ENCODE measurements at regions not wholly inside any gene's neighbourhood (a gene's known extent, or its start where the extent isn't known, plus 50 kb on each side); places are given as distances from the start of the nearest gene placed in this dataset.
"Not testable (repeated sequence)": the region's sequence is repeated elsewhere in the genome, so short reads cannot be mapped to it uniquely, and the experiment has no call there.

- DNase-seq: not testable (repeated sequence)
Measured at GRCh38 chr16:32884556-32884955, 208.6 kb upstream of the TP53TG3 start.

DNA sequence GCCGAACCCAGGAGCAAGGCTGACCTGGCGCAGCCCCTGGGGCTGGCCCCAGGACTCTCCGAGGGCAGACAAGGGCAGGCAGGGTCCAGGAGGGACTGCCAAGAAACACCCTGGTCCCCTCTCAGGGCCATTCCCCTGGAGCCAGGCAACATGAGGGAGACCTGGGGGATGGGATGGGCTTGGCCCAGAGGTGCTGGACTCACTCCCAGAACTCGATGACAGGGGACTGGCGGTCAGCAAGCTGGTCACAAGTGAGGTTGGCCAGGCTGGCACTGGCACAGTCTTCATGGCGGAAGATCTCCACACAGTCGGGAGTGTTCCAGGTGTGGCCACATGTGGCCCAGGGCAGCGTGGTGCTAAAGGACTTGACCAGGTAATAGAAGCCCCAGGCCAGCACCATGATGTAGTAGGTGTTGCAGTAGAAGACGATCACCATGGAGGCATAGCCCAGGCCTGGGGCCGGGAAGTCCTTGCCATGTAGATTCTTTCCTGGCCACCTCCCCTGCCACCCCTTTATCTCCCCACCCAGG lies 206.4 kb upstream of the TP53TG3 start:
- DNase-seq; intact Hi-C loops (cut with DNase I); H3K27ac ChIP-seq; H3K4me3 ChIP-seq; H3K4me1 ChIP-seq; H3K27me3 ChIP-seq; H3K9me3 ChIP-seq; ATAC-seq; H3K36me3 ChIP-seq (replicated peaks in 1 of 2; ENCODE audit: insufficient read depth in 1 of 2, low read depth in 2 of 2): not testable (repeated sequence)
- 57% methylated on average over 3 of the region's 10 CpGs; no CpG with 5 or more reads in 1 of the 2 donors for WGBS, 2 donors

More at GRCh38 chr16:32884556-32884955, 208.6 kb upstream of the TP53TG3 start:
- H3K27me3 ChIP-seq; H3K36me3 ChIP-seq (replicated peaks in 1 of 2; ENCODE audit: insufficient read depth in 1 of 2, low read depth in 2 of 2); intact Hi-C loops (cut with DNase I); H3K4me1 ChIP-seq; H3K27ac ChIP-seq; H3K4me3 ChIP-seq; H3K9me3 ChIP-seq; ATAC-seq: not testable (repeated sequence)
- 93% methylated on average over 3 of the region's 22 CpGs; no CpG with 5 or more reads in 1 of the 2 donors for WGBS, 2 donors

- H3K27ac ChIP-seq; H3K4me3 ChIP-seq; H3K4me1 ChIP-seq; ATAC-seq; H3K27me3 ChIP-seq; DNase-seq; H3K36me3 ChIP-seq (replicated peaks in 1 of 2; ENCODE audit: insufficient read depth in 1 of 2, low read depth in 2 of 2); intact Hi-C loops (cut with DNase I); H3K9me3 ChIP-seq: not testable (repeated sequence)
- WGBS, 2 donors: no CpG with 5 or more reads among the region's 3 CpGs
Measured at GRCh38 chr16:32881631-32882030, 205.7 kb upstream of the TP53TG3 start.

DNA sequence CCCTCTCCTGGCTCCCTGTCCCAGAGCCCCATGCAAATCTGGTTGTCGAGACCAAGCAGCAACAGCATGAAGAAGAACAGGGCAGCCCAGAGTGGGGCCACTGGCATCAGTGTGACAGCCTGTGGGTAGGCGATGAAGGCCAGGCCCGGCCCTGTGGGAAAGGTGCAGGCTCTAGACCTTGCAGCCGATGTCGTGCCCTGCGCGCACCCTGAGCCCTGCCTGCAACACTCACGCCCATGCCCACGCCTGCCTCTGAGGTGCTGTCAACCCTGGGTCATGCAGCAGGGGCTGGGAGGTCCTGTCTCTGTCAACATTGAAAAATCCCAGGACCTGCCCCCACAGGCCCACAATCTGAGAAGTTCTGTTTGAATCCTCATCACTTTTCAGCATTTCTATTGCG lies 204.0 kb upstream of the TP53TG3 start:
- H3K36me3 ChIP-seq (replicated peaks in 1 of 2; ENCODE audit: insufficient read depth in 1 of 2, low read depth in 2 of 2); DNase-seq; ATAC-seq; H3K27me3 ChIP-seq; H3K4me3 ChIP-seq; H3K27ac ChIP-seq; H3K4me1 ChIP-seq; H3K9me3 ChIP-seq; intact Hi-C loops (cut with DNase I): not testable (repeated sequence)
- 80% methylated on average over 8 of the region's 10 CpGs; no CpG with 5 or more reads in 1 of the 2 donors for WGBS, 2 donors

DNA sequence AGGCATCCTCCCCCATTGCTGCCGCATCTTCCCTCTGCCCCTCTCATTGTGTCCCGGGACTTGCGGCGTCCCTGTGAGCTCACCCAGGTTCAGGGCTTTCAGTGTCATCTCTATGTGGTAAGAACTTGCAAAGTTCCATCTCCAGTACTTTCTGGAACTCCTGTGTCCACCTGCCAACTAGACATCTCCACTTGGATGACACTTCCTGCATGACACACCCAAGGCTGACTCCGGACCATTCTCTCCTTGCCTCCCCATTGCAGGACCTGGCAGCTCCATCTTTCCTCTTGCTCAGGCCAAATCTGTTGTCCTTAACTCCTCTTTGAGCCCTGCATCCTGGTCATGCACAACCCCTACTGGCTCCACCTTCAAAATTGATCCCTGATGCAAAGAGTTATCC lies 200.8 kb upstream of the TP53TG3 start:
- H3K27ac ChIP-seq; H3K4me1 ChIP-seq; intact Hi-C loops (cut with DNase I); H3K27me3 ChIP-seq; H3K36me3 ChIP-seq (replicated peaks in 1 of 2; ENCODE audit: insufficient read depth in 1 of 2, low read depth in 2 of 2); H3K4me3 ChIP-seq; DNase-seq; H3K9me3 ChIP-seq; ATAC-seq: not testable (repeated sequence)
- WGBS, 2 donors: no CpG with 5 or more reads among the region's 5 CpGs

DNA sequence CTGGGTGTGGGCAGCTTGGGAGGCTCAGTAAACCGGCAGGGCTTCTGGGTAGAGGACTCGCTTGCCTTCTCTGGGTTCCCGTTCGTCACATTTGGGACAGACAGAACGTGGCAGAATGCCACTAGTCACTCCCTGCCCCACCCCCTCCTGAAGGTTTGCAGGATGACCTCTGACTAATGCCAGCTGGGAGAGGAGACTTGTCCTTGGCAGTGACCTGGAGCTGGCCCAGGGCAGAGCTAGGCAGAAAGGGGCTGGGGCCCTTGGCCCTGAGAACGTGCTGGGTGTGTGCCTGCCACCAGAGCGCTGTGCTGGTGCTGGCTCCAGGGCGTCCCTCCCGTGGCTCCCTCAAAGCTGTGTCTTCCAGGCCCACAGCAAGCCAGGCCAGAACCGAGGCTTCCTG lies 197.8 kb upstream of the TP53TG3 start:
- H3K27ac ChIP-seq; intact Hi-C loops (cut with DNase I); H3K4me1 ChIP-seq; H3K36me3 ChIP-seq (replicated peaks in 1 of 2; ENCODE audit: insufficient read depth in 1 of 2, low read depth in 2 of 2); H3K4me3 ChIP-seq; ATAC-seq; H3K9me3 ChIP-seq; H3K27me3 ChIP-seq; DNase-seq: not testable (repeated sequence)
- WGBS, 2 donors: no CpG with 5 or more reads among the region's 10 CpGs

DNA sequence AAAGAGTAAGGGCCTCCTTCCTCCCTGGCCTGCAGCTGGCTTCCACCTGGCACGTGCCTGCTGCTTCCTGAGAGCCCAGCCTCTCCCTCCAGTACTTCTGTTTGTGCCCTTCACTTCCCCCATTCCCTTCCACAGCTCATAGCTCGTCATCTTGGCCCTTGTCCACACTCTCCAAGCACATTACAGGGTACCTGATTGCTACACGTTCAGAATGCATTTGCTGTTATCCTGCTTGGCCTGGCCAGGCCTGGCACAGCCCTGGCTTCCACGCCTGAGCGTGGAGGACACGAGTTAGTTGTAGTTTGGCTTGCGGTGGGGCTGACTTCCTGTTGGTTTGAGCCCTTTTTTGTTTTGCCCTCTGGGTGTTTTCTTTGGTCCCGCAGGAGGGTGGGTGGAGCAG lies 197.2 kb upstream of the TP53TG3 start:
- H3K27ac ChIP-seq; H3K36me3 ChIP-seq (replicated peaks in 1 of 2; ENCODE audit: insufficient read depth in 1 of 2, low read depth in 2 of 2); H3K4me1 ChIP-seq; ATAC-seq; DNase-seq; H3K27me3 ChIP-seq; intact Hi-C loops (cut with DNase I); H3K4me3 ChIP-seq; H3K9me3 ChIP-seq: not testable (repeated sequence)
- WGBS, 2 donors: no CpG with 5 or more reads among the region's 8 CpGs

GRCh38 chr16:32870628-32871027 lies 194.7 kb upstream of the TP53TG3 start:
- DNase-seq; H3K27me3 ChIP-seq; H3K36me3 ChIP-seq (replicated peaks in 1 of 2; ENCODE audit: insufficient read depth in 1 of 2, low read depth in 2 of 2); H3K4me1 ChIP-seq; H3K4me3 ChIP-seq; H3K9me3 ChIP-seq; H3K27ac ChIP-seq; intact Hi-C loops (cut with DNase I); ATAC-seq: not testable (repeated sequence)
- WGBS, 2 donors: no CpG with 5 or more reads among the region's 17 CpGs

GRCh38 chr16:32868334-32868733 lies 192.4 kb upstream of the TP53TG3 start:
- H3K27me3 ChIP-seq; intact Hi-C loops (cut with DNase I); H3K9me3 ChIP-seq; H3K36me3 ChIP-seq (replicated peaks in 1 of 2; ENCODE audit: insufficient read depth in 1 of 2, low read depth in 2 of 2); DNase-seq; H3K4me1 ChIP-seq; H3K27ac ChIP-seq; ATAC-seq; H3K4me3 ChIP-seq: not testable (repeated sequence)
- 68% methylated on average over 6 of the region's 8 CpGs; no CpG with 5 or more reads in 1 of the 2 donors for WGBS, 2 donors

DNA sequence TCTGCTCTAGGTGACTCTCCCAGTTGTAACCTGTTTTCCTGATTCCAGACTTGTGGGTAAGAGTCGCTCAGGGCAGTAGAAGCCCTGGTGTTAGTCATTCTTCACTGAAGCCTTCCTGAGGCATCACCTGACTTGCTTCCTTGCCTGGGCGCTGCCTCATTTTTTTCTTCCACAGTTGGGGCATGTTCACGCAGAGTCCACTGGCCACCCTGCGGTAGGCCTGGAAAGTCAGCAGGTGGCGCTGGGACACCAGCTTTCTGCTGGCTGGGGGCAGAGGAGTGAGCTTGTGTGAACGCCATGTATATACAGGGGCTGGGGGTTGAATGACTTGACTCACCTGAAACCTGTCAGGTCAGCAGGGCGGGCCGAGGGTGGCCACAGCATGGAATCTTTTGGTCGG lies 189.3 kb upstream of the TP53TG3 start:
- WGBS, 2 donors: no CpG with 5 or more reads among the region's 9 CpGs

GRCh38 chr16:32861476-32862201 lies 185.7 kb upstream of the TP53TG3 start:
- ATAC-seq; H3K36me3 ChIP-seq (replicated peaks in 1 of 2; ENCODE audit: insufficient read depth in 1 of 2, low read depth in 2 of 2); H3K4me1 ChIP-seq; H3K27me3 ChIP-seq; H3K9me3 ChIP-seq; H3K27ac ChIP-seq; H3K4me3 ChIP-seq; DNase-seq; intact Hi-C loops (cut with DNase I): not testable (repeated sequence)
- WGBS, 2 donors: 43 to 71% methylated on average over 7 to 8 of the region's 10 CpGs

More for the DNA sequence above, 189.3 kb upstream of the TP53TG3 start:
- H3K9me3 ChIP-seq; H3K4me1 ChIP-seq; intact Hi-C loops (cut with DNase I); DNase-seq; ATAC-seq; H3K27ac ChIP-seq; H3K27me3 ChIP-seq; H3K4me3 ChIP-seq; H3K36me3 ChIP-seq (replicated peaks in 1 of 2; ENCODE audit: insufficient read depth in 1 of 2, low read depth in 2 of 2): not testable (repeated sequence)

DNA sequence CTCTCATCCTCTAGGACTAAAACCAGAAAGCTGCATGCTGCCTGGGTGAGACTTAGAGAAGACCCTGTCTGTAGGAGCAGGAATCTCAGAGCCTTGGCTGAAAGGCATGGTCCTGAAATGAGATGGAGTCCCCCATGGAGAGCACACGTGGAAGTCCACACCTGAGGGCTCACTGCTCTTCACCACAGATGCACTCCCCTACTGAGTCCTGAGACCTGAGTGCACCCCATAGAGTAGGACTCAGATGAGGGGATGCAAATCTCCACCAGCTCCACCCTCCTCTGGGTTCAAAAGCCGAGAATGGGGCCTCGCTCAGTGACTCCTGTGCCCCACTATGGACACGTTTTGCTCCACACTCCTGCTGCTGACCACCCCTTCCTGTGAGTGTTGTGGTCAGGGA lies 171.4 kb upstream of the TP53TG3 start:
- H3K27me3 ChIP-seq; DNase-seq; H3K36me3 ChIP-seq (replicated peaks in 1 of 2; ENCODE audit: insufficient read depth in 1 of 2, low read depth in 2 of 2); H3K4me3 ChIP-seq; H3K27ac ChIP-seq; H3K9me3 ChIP-seq; ATAC-seq; intact Hi-C loops (cut with DNase I); H3K4me1 ChIP-seq: not testable (repeated sequence)
- WGBS, 2 donors: 33 to 37% methylated on average over 3 of the region's 4 CpGs
